ENCODE measurements at regions not wholly inside any gene's neighbourhood (a gene's known extent, or its start where the extent isn't known, plus 50 kb on each side); places are given as distances from the start of the nearest gene placed in this dataset.

- TF ChIP-seq EZH2 (IDR thresholded peaks at IDR 0.05; ENCODE audit: borderline replicate concordance, insufficient read depth, low read length, poor library complexity, severe bottlenecking) = no peak
- TF ChIP-seq CTCF (IDR thresholded peaks at IDR 0.05; ENCODE audit: poor library complexity, severe bottlenecking) = no peak
- no peak for TF ChIP-seq EP300 (conservative IDR thresholded peaks at IDR 0.05; ENCODE audit: poor library complexity, severe bottlenecking)
- no peak for TF ChIP-seq POLR2AphosphoS5 (IDR thresholded peaks at IDR 0.05)
- TF ChIP-seq REST (IDR thresholded peaks at IDR 0.05; ENCODE audit: borderline replicate concordance) = no peak
- TF ChIP-seq RAD21 (conservative IDR thresholded peaks at IDR 0.05) = no peak
- no peak for TF ChIP-seq TAF1 (IDR thresholded peaks at IDR 0.05; ENCODE audit: low read depth)
These were observed 937.0 kb upstream of the PHF14 start for GRCh38 chr7:10036693-10037092.

Measured in neural cell (in vitro differentiated cells).